ENCODE measurements at regions not wholly inside any gene's neighbourhood (a gene's known extent, or its start where the extent isn't known, plus 50 kb on each side); places are given as distances from the start of the nearest gene placed in this dataset.

DNA sequence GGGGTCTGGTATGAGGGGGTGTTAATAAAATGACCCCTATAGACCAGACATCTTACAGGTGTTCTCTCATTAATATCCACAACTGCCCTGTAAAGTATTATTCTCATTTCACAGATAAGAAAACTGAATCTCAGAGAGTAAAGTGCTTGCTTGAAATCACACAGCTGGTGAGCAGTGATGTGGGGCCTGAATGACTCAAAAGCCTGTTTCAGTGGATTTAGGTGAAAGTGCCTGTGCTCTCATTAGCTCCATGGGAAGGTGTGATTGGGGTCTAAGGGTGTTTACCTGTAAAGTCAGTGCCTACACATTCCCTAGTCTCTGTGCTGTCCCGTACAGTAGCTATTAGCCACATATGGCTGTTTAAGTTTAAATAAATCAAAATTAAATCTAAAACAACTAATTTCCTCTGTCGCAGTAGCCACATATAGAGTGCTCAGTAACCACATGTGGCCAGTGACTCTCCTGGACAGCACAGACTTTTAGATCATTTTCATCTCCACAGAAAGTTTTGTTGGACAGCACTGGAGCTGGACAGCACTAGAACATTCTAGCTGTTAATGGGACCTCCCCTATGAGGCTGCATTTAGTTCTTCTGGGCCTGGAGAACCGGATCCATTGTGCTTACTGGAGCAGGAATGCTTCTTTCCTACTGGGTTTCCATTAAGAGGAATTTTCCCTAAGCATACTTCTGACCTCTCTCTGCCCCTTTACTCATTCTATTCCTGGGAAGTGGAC lies 52.5 kb upstream of the SEMA6A start:
- no peak for TF ChIP-seq POLR2A (IDR thresholded peaks at IDR 0.05)
- TF ChIP-seq, protein P1, sequence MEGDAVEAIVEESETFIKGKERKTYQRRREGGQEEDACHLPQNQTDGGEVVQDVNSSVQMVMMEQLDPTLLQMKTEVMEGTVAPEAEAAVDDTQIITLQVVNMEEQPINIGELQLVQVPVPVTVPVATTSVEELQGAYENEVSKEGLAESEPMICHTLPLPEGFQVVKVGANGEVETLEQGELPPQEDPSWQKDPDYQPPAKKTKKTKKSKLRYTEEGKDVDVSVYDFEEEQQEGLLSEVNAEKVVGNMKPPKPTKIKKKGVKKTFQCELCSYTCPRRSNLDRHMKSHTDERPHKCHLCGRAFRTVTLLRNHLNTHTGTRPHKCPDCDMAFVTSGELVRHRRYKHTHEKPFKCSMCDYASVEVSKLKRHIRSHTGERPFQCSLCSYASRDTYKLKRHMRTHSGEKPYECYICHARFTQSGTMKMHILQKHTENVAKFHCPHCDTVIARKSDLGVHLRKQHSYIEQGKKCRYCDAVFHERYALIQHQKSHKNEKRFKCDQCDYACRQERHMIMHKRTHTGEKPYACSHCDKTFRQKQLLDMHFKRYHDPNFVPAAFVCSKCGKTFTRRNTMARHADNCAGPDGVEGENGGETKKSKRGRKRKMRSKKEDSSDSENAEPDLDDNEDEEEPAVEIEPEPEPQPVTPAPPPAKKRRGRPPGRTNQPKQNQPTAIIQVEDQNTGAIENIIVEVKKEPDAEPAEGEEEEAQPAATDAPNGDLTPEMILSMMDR (IDR thresholded peaks at IDR 0.05): no peak
